AG20443 (cell line): ENCODE measurements at regions not wholly inside any gene's neighbourhood (a gene's known extent, or its start where the extent isn't known, plus 50 kb on each side); places are given as distances from the start of the nearest gene placed in this dataset.
"Not testable (repeated sequence)": the region's sequence is repeated elsewhere in the genome, so short reads cannot be mapped to it uniquely, and the experiment has no call there.

Experiments used
- DNase-seq: peaks from one replicate; pipeline ENCODE4 v3.0.0; 2012; ENCODE audit warnings: low spot score, mixed read lengths

DNA sequence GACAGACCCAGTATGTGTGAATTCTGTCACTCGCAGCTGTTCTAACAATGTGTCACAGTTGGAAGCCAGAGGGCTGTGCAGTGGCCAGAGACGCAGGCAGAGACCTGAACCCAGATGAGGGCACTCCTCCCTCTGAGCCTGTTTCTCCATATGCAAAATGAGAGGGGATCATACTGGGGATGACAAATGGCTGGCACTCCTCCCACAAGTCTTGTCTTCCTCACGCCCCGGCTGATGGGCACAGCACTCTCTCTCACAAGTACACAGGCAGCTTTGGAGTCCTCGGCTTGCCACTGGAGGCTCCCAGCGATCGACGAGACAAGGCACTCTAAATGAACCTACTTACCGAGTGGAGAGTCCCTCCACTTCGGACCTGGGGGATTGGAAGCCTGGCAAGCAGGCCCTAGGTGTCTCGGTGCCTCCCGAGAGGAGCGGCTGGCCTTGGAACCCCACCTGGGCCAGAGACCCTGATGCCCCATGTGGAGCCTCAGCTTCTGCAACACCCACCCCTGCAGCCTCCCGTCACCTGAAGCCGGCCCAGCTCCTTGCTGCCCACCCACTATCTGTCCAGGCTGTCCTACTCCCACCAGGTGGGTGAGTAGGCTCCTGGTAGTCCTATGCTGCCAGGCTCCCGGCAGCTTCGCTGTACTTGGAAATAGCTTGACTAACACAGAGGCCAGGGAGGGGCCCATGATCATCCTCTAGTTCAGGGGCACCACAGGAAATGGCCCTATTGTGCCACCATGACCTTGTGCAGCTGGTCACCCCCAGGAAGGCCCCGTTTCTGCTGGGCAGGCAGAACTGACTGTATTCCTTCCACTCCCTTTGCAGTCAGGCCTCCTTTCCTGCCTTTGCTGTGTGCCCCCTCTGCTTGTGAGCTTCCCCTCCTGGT is 65.0 kb upstream of the IQSEC1 start:
- DNase-seq = no peak

DNA sequence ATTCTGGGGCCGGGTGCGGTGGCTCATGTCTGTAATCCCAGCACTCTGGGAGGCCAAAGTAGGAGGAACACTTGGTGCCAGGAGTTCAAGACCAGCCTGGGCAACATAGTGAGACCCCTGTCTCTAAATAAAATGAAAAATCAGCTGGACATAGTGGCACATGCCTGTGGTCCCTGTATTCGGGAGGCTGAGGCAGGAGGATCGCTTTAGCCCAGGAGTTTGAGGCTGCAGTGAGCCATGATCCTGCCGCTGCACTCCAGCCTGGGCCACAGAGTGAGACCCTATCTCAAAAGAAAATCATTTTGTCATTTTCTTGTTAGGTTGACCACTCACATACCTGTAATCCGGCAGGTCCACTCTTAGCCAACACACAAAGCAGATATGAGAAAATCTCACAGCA is 63.6 kb upstream of the IQSEC1 start:
- not testable (repeated sequence) for DNase-seq

DNA sequence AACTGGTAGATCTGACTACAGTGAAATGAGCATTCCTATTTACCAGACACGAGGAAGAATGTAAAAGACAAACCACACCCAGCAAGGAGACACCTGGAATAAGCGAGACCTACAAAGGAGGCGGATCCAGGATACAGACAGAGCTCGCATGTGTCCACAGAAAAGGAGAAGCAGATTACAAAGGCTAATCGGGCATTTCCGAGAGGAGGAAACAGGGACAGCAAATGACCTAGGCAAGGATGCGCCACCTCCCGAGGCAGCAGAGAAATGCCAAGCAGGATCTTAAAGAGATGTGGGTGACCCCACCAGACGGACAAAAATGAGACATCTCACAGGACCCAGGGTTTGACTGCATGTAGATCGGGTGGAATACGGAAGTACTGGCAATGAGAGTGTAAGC is 63.2 kb upstream of the IQSEC1 start:
- DNase-seq = no peak

DNA sequence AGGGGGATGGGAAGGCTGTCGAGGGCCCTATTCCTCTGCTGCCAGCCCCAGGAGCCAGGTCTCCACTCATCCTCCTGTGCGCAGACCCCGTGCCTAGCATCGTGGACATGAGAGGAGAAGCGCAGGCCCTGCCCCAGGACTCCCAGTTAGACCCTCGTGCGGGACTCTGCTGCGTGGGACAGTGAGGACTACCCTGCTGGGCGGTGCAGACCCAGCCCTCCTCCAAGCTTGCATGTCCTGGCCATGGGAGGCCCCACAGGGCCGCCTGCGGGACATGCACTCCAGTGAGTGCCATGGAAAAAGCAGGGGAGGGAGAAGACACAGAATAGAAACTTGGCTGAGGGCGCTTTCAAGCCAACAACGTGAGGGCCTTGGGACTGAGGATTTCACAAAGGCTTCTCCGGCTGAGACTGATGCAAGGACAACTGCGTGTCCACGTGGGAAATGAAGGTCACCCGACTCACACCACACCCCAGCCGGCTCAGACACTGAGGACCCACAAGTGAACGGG is 62.6 kb upstream of the IQSEC1 start:
- DNase-seq = no peak

DNA sequence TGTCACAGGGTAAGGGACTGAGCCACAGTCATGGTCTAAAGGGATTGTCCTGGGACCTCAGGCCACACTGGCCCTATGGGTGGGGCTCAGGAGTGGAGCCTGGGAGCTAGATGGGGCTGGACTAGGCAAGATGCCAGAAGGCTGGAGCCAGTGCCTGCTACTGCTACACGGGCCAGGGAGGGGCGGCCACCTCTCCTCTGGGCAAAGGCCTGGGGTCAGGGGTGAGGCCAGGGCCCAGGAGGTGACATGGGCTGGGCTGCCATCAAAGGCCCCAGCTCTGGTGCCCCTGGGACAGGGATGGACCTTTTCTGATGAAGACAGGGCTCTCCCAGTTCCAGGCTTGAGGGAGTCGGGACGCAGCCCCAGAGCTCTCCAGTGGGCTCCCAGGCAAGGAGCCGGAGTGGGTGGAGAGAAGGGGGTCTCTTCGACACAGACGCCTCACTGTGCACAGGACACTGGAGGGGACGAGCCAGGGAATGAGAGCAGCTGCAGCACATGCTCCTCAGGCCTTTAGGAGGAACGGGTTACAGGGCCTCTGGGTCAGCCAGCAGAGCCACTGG is 62.1 kb upstream of the IQSEC1 start:
- no peak for DNase-seq

DNA sequence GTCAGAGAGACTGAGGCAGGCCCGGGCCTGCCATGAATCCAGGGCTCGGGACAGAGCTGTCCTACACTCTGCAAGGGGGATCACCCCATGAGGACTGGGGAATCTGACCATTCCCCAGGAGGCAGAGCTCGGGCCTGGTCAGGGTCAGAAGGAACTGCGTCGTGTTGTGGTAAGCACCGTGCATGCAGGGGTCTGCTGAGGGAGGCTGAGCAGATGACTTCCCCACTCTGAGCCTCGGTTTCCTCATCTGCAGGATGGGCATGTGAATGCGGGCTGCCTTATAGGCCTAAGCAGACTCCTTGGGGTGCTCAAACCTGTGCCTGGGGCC is 61.6 kb upstream of the IQSEC1 start:
- DNase-seq = no peak

DNA sequence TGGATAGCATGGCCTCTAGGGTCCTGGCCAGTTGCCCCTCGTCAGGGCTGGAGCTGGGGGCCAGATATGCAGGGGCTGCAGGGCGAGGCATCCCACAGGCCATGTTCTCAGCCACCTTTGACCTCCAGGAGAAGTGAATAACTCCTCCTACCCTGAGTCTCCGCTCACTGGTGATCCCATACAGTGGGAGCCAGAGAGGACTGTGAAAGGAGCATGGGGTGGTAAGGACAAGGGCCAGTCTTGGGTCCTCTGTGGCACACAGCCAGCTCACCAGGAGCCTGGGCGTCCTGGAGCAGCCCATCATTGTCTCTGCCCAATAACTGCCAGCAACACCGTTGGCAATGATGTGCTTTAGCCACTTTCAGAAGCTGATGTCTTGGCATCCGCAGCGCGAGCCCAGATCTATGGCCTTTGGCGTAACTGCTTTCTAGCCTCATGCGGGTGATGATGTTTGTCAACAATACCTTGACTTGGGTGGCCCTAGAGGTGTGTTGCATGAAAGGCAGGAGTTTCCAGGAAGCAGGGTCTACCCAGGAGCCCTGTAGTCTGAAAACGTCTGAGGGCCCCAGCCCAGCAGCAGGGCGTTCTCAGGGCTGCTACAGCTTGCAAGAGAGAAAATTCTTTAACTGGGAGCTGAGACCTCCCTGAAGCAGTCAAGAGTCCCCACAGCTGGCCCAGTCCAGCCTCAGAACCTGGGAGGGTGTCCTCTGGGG is 61.1 kb upstream of the IQSEC1 start:
- DNase-seq = no peak

DNA sequence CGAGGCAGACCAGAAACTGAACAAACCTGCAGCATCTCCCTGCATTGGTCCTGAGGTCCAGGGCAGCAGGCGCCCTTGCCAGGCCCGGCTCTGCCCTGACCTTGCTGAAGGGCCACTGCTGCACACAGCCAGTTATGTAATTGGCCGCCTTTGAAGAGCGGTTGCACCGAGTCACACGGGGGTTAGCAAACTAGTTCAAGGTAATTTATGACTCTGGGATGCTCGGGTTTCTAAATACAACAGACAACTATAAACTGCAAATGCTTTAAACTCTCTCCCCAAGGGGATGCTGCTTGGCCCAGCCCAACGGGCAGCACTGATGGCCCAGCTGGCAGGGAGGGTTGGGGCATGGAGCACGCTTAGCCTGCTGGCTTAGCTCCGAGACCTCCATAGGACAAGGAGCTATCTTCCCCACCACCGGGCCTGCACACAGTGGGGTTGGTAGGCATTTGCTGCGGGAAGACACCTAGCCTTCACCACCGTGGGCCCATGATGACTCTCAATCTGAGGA is 60.3 kb upstream of the IQSEC1 start:
- no peak for DNase-seq

DNA sequence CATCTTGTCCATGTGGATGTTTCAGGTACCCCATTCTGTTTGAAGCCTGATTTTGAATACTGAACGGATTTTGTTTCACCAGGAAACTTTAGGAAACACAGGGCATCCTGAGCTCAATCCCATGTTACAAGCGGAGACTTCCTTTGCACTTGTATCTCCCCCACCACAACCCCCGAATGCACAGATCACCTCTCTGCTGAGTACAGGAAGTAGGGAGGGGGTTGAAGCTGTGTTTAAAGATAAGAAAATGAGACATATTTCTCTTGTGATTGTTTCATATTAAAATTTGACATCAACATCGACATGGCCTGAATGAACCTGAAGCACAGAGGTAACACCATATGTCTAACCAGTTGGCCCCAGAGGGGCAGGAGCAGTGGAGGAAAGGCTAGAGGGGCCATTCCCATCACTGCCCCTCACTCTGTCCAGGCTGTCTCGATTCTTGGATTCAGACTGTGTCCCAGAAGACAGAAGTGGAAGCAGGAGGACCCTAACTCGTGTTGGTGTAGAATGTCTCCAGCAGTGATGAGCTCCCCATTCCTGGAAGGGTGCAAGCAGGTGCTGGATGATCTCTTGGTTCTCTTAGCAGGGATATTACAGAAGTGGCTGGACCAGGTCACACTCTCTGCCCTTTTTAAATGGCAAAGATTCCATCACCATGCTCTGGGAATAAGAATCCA is 59.6 kb upstream of the IQSEC1 start:
- no peak for DNase-seq

DNA sequence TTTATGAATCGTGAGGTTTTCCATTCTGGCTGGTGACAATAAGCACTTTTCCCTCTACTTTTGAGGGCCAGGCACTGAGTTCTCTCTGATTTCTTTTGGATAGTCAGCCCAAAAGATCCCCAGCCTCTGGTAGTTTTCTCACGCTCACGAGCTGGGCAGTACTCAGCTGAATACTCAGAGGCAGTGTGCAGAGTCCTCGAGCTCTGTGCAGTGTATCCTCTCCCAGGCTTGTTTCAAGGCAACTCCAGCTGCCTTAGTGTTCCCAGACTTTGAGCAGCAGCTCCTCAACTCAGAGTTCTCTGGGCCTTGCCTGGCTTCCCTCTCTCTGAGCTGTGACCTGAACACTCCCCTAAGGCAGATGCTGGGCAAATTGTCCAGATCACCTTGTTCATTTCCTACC is 59.1 kb upstream of the IQSEC1 start:
- no peak for DNase-seq

DNA sequence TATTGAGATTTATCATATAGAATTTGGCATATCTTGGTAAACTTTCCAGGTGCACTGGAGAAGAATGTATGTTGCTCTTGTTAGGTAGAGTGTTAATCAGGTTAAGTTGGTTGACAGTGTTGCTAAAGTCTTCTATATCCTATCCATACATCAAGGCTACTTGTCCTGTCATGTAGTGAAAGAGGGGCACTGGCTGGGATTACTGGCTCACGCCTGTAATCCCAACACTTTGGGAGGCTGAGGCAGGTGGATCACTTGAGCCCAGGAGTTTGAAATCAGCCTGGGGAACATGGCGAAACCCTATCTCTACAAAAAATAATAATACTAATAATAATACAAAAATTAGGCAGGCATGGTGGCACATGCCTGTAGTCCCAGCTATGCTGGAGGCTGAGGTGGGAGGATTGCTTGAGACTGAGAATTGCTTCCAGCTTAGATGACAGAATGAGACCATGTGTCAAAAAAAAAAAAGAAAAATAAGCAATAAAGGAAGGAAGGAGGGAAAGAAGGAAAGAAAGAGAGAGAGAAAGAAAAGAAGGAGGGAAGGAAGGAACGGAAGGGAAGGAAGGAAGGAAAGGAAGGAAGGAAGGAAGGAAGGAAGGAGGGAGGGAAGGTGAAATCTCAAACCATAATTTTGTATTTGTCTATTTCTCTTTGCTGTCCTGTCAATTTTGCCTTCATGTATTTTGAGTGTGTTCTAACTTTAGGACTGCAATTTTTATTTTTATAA is 57.4 kb upstream of the IQSEC1 start:
- DNase-seq = no peak

DNA sequence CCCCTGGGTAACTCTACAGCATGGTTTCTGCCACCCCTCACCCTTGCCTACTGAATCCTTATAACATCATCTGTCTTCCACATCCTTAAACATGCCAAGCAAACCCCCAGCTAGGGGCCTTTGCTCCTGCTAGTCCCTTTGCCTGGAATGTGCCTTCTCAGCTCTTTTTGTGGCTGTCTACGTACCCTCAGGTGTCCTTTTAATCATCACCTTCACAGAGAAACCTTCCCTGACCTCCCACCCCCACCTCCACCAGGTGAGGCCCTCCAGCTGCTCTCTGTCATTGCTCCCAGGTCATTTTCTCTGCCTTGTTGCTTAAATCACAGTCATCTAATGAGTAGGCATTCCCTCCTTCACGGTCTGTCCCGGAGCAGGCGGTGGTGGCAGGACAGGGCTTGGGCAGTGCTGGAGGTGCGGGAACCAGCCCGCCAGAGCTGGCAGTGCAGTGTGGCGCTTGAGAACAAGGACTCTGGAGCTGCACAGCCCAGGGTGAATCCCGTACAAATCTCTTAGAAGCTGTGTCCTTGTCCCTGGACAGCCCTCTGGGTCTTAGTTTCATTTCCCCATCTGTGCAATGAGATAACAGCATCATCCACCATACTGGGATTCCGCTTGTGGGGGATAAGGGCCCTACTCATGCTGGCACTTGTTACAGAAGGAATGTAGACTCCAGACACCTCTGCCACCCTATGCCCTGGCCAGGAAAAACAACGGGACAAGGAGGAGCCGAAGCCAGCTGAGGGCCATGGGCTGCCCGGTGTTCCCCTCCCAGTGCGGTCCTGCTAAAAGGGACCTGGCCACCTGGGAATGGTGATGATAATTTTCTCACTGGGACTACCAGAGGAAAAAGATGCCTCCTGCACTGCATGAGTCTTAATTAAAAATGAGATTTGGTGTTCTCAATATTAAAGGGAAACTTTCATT is 52.1 kb upstream of the IQSEC1 start:
- no peak for DNase-seq

DNA sequence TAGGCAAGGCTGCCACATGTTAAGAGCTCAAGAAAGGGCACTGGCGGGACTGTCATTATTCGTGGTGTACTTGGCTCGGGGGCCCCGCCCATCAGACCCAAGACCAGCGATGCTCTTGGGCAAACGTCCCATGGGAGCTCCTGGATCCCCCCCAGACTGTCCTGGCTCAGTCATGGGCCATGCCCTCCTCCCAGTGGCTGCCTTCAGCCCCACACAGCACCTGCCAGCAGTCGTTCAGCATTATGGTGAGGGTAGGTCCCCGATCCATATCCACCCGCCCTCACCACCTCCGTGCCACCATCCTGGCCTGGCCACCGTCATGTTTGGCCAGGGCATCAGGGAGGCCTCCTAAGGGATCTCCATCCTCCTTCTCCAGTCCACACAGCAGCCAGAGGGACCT is 51.4 kb upstream of the IQSEC1 start:
- DNase-seq = no peak

DNA sequence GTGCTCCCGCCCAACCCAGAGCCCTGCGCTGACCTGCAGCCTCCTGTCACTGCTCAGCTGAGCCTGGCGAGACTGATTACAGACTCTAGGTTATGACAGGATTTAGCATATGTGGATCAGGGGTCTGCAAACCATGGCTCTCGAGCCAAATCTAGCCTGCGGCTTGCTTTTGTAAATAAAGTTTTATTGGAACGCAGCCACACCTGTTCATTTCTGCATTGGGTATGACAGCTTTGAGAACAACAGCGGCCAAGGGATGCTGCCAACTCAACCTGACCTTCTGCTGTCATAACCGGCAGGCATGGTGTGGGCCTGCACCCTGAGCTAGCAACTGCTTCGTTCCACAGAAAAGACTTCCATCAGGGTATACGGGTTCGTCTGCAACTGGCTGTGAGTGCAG is 50.5 kb upstream of the IQSEC1 start:
- DNase-seq = no peak

DNA sequence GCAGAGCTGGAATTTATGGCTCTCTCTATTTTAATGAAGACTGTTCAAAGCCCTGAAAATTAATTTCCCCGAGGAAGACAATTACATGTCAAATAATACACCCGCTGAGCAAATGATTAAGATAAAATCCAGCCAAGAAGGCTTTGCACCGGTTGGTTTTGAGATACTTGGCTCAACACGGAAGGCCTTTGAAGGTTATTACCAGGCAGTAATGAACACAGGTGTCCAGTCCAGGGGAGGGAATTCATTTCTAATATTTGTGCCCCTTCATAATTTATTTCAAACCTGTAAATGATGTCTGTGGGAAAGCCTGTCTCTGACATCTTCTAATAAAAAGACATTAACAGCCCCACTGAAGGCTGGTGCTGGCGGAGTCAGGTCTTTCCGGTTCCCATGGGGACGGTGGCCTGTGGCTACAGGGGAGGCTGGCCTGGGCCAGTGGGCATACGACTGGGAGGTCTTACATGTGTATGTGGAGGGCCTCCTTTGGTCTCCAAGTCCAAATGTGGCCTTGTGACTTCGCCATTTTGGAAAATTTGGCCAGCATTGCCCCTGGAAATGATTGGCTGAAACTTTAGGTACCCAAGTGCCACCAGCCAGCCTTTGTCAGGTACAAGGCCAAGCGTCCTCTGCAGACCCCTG is 49.9 kb upstream of the IQSEC1 start:
- DNase-seq = no peak
